Astrocyte (in vitro differentiated cells and primary cell): ENCODE measurements at regions not wholly inside any gene's neighbourhood (a gene's known extent, or its start where the extent isn't known, plus 50 kb on each side); places are given as distances from the start of the nearest gene placed in this dataset.

Experiments
- DNase-seq: peaks from one replicate; pipeline ENCODE4 v3.0.0-alpha.2; 2010; ENCODE audit warnings: low read depth
- FAIRE-seq: peaks from 2 replicates; lab custom pipeline; 2011; peaks lifted over from hg19 to GRCh38; lab: Jason Lieb, UNC
- H2AFZ ChIP-seq: 2 replicates; pipeline ENCODE4 v1.6.0; 2012; ENCODE audit warnings: low read depth, low read length, inconsistent platforms
- H3K27ac ChIP-seq: 2 replicates; pipeline ENCODE4 v1.5.1; 2011; ENCODE audit warnings: low read depth, low read length, inconsistent platforms
- H3K27me3 ChIP-seq: 2 replicates; pipeline ENCODE4 v1.6.0; 2011; ENCODE audit warnings: low read length, inconsistent platforms; ENCODE audit not compliant: insufficient read depth
- H3K36me3 ChIP-seq: 2 replicates; pipeline ENCODE4 v1.5.1; 2011; ENCODE audit warnings: low read length, inconsistent platforms; ENCODE audit not compliant: insufficient read depth
- H3K4me1 ChIP-seq: 2 replicates; pipeline ENCODE4 v1.5.1; 2011; ENCODE audit warnings: low read length, inconsistent platforms; ENCODE audit not compliant: insufficient read depth
- H3K4me2 ChIP-seq: 2 replicates; pipeline ENCODE4 v1.6.0; 2012; ENCODE audit warnings: low read length, inconsistent platforms
- H3K4me3 ChIP-seq: 2 replicates; pipeline ENCODE4 v1.5.1; 2011; ENCODE audit warnings: low read depth, mild to moderate bottlenecking, low read length, inconsistent platforms; ENCODE audit not compliant: insufficient read depth
- H3K79me2 ChIP-seq: 2 replicates; pipeline ENCODE4 v1.6.0; 2012; ENCODE audit warnings: mild to moderate bottlenecking, low read length, inconsistent platforms; ENCODE audit not compliant: insufficient read depth
- H3K9ac ChIP-seq: 2 replicates; pipeline ENCODE4 v1.6.0; 2012; ENCODE audit warnings: mild to moderate bottlenecking, low read length, inconsistent platforms
- H3K9me3 ChIP-seq: 2 replicates; pipeline ENCODE4 v1.5.1; 2012; ENCODE audit warnings: low read depth, mild to moderate bottlenecking, low read length, inconsistent platforms; ENCODE audit not compliant: insufficient read depth
- H4K20me1 ChIP-seq: 2 replicates; pipeline ENCODE4 v1.6.0; 2012; ENCODE audit warnings: low read length, inconsistent platforms; ENCODE audit not compliant: insufficient read depth
- H3K27ac Mint-ChIP-seq: one replicate; pipeline ENCODE4 v1.8.0; 2021; ENCODE audit warnings: mild to moderate bottlenecking, mixed read lengths; ENCODE audit not compliant: unreplicated experiment
- H3K27me3 Mint-ChIP-seq: one replicate; pipeline ENCODE4 v1.8.0; 2021; ENCODE audit warnings: low read depth, mixed read lengths; ENCODE audit not compliant: unreplicated experiment
- H3K36me3 Mint-ChIP-seq: one replicate; pipeline ENCODE4 v1.8.0; 2021; ENCODE audit warnings: low read depth, mixed read lengths; ENCODE audit not compliant: unreplicated experiment
- H3K4me1 Mint-ChIP-seq: one replicate; pipeline ENCODE4 v1.8.0; 2021; ENCODE audit warnings: low read depth, mixed read lengths; ENCODE audit not compliant: unreplicated experiment
- H3K4me3 Mint-ChIP-seq: one replicate; pipeline ENCODE4 v1.8.0; 2021; ENCODE audit warnings: mild to moderate bottlenecking, moderate library complexity, mixed read lengths; ENCODE audit not compliant: unreplicated experiment
- H3K9me3 Mint-ChIP-seq: one replicate; pipeline ENCODE4 v1.8.0; 2021; ENCODE audit warnings: mild to moderate bottlenecking, mixed read lengths; ENCODE audit not compliant: unreplicated experiment
- CTCF ChIP-seq: IDR thresholded peaks from 2 replicates; pipeline ENCODE4 v1.5.1; 2011; ENCODE audit warnings: low read depth, mild to moderate bottlenecking, inconsistent platforms, low read length, moderate library complexity; ENCODE audit not compliant: insufficient read depth
- EZH2 ChIP-seq: IDR thresholded peaks from 2 replicates; pipeline ENCODE4 v1.6.1; 2012; ENCODE audit warnings: mild to moderate bottlenecking, low read length, inconsistent platforms; ENCODE audit not compliant: insufficient read depth

- Mint-ChIP-seq H3K4me3 (no peak overlapping the region), H3K9me3 (peaks cover 12% of the 10 kb centered on the region), H3K27ac (no peak overlapping the region), H3K27me3 (no peaks in the 10 kb centered on the region), H3K36me3 (no peaks in the 10 kb centered on the region), H3K4me1 (no peaks in the 10 kb centered on the region)
- TF ChIP-seq EZH2 (no peak), CTCF (no peak)
- no peak for FAIRE-seq
- H3K27me3 ChIP-seq, result no peaks in the 10 kb centered on the region
- H3K4me2 ChIP-seq, result no peak overlapping the region
- H2AFZ ChIP-seq, result no peak overlapping the region
- no peaks in the 10 kb centered on the region for H3K79me2 ChIP-seq
- H4K20me1 ChIP-seq, result no peaks in the 10 kb centered on the region
- no peak overlapping the region for H3K4me3 ChIP-seq
- no peaks in the 10 kb centered on the region for H3K9me3 ChIP-seq
- DNase-seq, result no peak
- H3K27ac ChIP-seq, result no peak overlapping the region
- no peak overlapping the region for H3K9ac ChIP-seq
- no peaks in the 10 kb centered on the region for H3K4me1 ChIP-seq
- H3K36me3 ChIP-seq, result no peaks in the 10 kb centered on the region
These were observed 147.5 kb upstream of the SMIM31 start for GRCh38 chr4:164606478-164606877.

GRCh38 chr4:164613256-164613655 lies 140.7 kb upstream of the SMIM31 start:
- H3K9me3 ChIP-seq, result no peaks in the 10 kb centered on the region
- no peaks in the 10 kb centered on the region for H3K4me1 Mint-ChIP-seq
- H4K20me1 ChIP-seq, result no peaks in the 10 kb centered on the region
- H3K4me3 ChIP-seq, result no peak overlapping the region
- no peaks in the 10 kb centered on the region for H3K27me3 Mint-ChIP-seq
- no peak overlapping the region for H3K4me3 Mint-ChIP-seq
- TF ChIP-seq EZH2 (no peak), CTCF (no peak)
- H3K4me2 ChIP-seq, result no peak overlapping the region
- H3K27ac Mint-ChIP-seq, result no peak overlapping the region
- no peaks in the 10 kb centered on the region for H3K4me1 ChIP-seq
- peaks cover 3% of the 10 kb centered on the region for H3K27me3 ChIP-seq
- H3K79me2 ChIP-seq, result no peaks in the 10 kb centered on the region
- no peak overlapping the region for H3K27ac ChIP-seq
- FAIRE-seq (no peak), DNase-seq (no peak)
- no peak overlapping the region for H3K9ac ChIP-seq
- H3K36me3 ChIP-seq, result no peaks in the 10 kb centered on the region
- H3K9me3 Mint-ChIP-seq, result no peaks in the 10 kb centered on the region
- H2AFZ ChIP-seq, result no peak overlapping the region
- no peaks in the 10 kb centered on the region for H3K36me3 Mint-ChIP-seq

GRCh38 chr4:164613792-164614191 lies 140.1 kb upstream of the SMIM31 start:
- no peak overlapping the region for H3K4me2 ChIP-seq
- no peaks in the 10 kb centered on the region for H3K27me3 Mint-ChIP-seq
- no peaks in the 10 kb centered on the region for H3K9me3 Mint-ChIP-seq
- H3K27ac Mint-ChIP-seq, result no peak overlapping the region
- H3K4me3 ChIP-seq, result no peak overlapping the region
- FAIRE-seq, result no peak
- H3K9me3 ChIP-seq, result no peaks in the 10 kb centered on the region
- H3K27me3 ChIP-seq, result peaks cover 3% of the 10 kb centered on the region
- no peak overlapping the region for H3K9ac ChIP-seq
- no peak overlapping the region for H3K27ac ChIP-seq
- H3K4me3 Mint-ChIP-seq, result no peak overlapping the region
- no peaks in the 10 kb centered on the region for H3K4me1 ChIP-seq
- no peaks in the 10 kb centered on the region for H3K79me2 ChIP-seq
- no peak overlapping the region for H2AFZ ChIP-seq
- DNase-seq, result peak; percentile 25
- no peaks in the 10 kb centered on the region for H3K4me1 Mint-ChIP-seq
- H4K20me1 ChIP-seq, result no peaks in the 10 kb centered on the region
- H3K36me3 Mint-ChIP-seq, result no peaks in the 10 kb centered on the region
- H3K36me3 ChIP-seq, result no peaks in the 10 kb centered on the region
- no peak for TF ChIP-seq EZH2
- no peak for TF ChIP-seq CTCF
